ENCODE measurements at regions not wholly inside any gene's neighbourhood (a gene's known extent, or its start where the extent isn't known, plus 50 kb on each side); places are given as distances from the start of the nearest gene placed in this dataset.
A peak's percentile ranks its signal among the peaks of the same experiment; 100 is the strongest.

DNA sequence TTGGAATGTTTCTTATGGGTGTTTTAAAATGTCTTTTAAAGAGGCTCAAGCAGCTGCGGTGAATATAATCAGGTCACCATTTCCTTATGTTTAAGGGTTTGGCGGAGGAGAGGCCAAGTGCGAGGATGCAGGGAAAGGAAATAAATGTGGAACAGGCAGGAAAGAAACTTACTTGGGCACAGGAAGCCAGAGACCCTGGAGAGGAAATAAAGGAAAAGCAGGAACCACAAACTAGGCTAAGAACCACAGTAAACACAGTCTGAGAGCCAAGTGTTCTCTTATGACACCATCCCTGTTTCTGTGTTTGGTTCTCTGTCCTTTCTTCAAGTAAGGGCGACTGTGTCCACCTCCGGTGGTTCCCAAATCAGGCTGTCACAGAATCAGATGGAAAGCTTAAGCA lies 166.5 kb downstream of the C9orf152 start:
- POLR2A ChIA-PET: no interaction called here
- CTCF ChIA-PET: interaction anchor here (1.0 to 1.4 kb wide), 2 partner anchors 18 to 75 kb away, joined by 3 read pairs; no protein-coding TSS in a partner anchor
- TF ChIP-seq, protein P1, sequence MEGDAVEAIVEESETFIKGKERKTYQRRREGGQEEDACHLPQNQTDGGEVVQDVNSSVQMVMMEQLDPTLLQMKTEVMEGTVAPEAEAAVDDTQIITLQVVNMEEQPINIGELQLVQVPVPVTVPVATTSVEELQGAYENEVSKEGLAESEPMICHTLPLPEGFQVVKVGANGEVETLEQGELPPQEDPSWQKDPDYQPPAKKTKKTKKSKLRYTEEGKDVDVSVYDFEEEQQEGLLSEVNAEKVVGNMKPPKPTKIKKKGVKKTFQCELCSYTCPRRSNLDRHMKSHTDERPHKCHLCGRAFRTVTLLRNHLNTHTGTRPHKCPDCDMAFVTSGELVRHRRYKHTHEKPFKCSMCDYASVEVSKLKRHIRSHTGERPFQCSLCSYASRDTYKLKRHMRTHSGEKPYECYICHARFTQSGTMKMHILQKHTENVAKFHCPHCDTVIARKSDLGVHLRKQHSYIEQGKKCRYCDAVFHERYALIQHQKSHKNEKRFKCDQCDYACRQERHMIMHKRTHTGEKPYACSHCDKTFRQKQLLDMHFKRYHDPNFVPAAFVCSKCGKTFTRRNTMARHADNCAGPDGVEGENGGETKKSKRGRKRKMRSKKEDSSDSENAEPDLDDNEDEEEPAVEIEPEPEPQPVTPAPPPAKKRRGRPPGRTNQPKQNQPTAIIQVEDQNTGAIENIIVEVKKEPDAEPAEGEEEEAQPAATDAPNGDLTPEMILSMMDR (IDR thresholded peaks at IDR 0.05; ENCODE audit: control extremely low read depth, extremely low read depth, low read depth, missing control alignments): no peak
- no peak for DNase-seq (ENCODE audit: extremely low spot score)

DNA sequence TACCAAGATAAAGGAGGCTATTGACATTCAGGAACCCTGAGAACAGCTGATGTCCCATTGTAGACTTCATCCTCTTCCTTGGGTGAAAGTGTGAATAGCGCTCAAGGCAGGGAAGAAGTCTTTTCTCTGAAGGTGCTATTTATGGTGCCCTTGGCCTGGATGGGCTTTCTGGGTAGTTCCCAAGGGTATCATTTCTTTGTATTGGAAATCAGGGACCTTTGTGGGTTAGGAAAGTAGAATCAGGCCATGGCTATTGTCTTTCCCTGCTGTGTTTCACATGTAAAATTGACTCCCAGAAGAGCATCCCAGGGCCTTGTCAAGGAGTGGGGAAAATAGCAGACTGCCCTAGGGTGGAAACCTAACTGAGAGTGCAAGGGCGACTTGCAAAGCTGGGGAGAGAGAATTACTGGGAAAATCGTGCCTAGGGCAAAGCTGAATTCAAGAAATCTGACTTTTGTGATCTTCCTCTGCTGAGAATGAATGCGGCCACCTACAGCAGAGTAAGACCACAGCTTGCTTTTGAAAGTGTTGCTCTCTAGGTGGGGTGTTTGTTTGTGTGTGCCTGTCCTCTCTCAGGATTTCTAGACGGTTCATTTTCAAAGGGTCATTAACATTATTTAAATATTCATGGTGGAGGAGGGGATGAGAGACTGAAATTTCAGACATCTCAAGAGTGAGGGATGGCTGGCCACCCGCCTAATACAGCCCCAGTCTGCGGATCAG lies 160.6 kb downstream of the C9orf152 start:
- ChIA-PET POLR2A (interaction anchor here (0.9 kb wide), 1 partner anchor 21 kb away, joined by 3 read pairs; no protein-coding TSS in a partner anchor), CTCF (interaction anchor here (0.8 to 1.5 kb wide), 3 partner anchors 15 to 144 kb away, joined by 3 to 4 read pairs (median 3); no protein-coding TSS in a partner anchor)
- TF ChIP-seq, protein P1 (IDR thresholded peaks at IDR 0.05; ENCODE audit: control extremely low read depth, extremely low read depth, low read depth, missing control alignments): no peak
- no peak for DNase-seq (ENCODE audit: extremely low spot score)

GRCh38 chr9:110047955-110048402 lies 160.0 kb downstream of the C9orf152 start:
- CTCF ChIA-PET: interaction anchor here (0.8 to 12.4 kb wide), 5 partner anchors 14 to 145 kb away, joined by 3 to 156 read pairs (median 3); no protein-coding TSS in a partner anchor
- POLR2A ChIA-PET: interaction anchor here (0.9 kb wide), 1 partner anchor 21 kb away, joined by 3 read pairs; no protein-coding TSS in a partner anchor
- DNase-seq (ENCODE audit: extremely low spot score): peak; percentile 45
- TF ChIP-seq, protein P1 (IDR thresholded peaks at IDR 0.05; ENCODE audit: control extremely low read depth, extremely low read depth, low read depth, missing control alignments): no peak

DNA sequence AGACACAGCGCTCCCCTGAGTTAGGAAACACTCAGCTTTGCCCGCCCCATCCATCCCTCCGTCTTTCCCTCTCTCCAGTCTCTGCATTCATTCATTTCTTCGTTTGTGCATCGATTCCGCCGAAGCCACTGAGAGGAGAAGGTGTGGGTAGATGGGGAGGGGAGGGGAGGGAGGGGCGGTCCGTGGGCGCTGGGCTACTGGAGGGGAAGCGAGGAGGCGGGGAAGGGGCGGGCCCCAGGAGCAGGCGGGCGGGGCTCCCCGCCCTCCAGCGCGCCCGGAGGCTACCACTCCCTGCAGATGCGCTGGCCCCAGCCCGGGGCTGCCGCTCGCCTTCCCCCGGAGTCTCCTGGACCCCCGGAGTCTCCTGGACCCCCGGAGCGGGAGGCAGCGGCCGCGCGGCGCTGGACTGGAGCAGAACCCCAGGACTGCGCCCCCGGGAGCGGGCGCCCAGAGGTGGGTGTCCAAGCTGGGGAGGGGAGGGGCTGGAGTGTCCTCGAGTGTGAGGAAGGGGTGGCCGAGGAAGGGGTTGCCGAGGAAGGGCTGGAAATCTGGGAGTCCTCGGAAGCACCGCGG lies 159.5 kb downstream of the C9orf152 start:
- peak; percentile 94 for DNase-seq (ENCODE audit: extremely low spot score)
- POLR2A ChIA-PET: no interaction called here
- CTCF ChIA-PET: interaction anchor here (0.7 to 12.4 kb wide), 9 partner anchors 9 to 145 kb away, joined by 3 to 156 read pairs (median 3); no protein-coding TSS in a partner anchor
- TF ChIP-seq, protein P1 (IDR thresholded peaks at IDR 0.05; ENCODE audit: control extremely low read depth, extremely low read depth, low read depth, missing control alignments): no peak

- TF ChIP-seq, protein P1 (IDR thresholded peaks at IDR 0.05; ENCODE audit: control extremely low read depth, extremely low read depth, low read depth, missing control alignments): no peak
- CTCF ChIA-PET: interaction anchor here (0.7 to 12.4 kb wide), 8 partner anchors 9 to 146 kb away, joined by 3 to 156 read pairs (median 3); no protein-coding TSS in a partner anchor
- POLR2A ChIA-PET: interaction anchor here (0.5 kb wide), 1 partner anchor 98 kb away, joined by 7 read pairs; no protein-coding TSS in a partner anchor
- DNase-seq (ENCODE audit: extremely low spot score): peak; percentile 26
Observed at GRCh38 chr9:110048976-110049698, 158.8 kb downstream of the C9orf152 start.
